Lower leg skin (tissue), 4 donors: ENCODE measurements at regions not wholly inside any gene's neighbourhood (a gene's known extent, or its start where the extent isn't known, plus 50 kb on each side); places are given as distances from the start of the nearest gene placed in this dataset.

ENCODE experiments used
- DNase-seq, 2 donors: peaks; one replicate each; pipeline ENCODE4 v3.0.0-alpha.2; 2019; ENCODE audit warnings: low spot score in 2 of 2
- H3K4me3 ChIP-seq: fragments of 200-600 bp; sonication (generic); 2 replicates; pipeline ENCODE4 v1.5.1; 2017; ENCODE audit warnings: mild to moderate bottlenecking, low read depth; ENCODE audit not compliant: poor library complexity, severe bottlenecking
- CTCF ChIP-seq, 3 donors: fragments of 450-650 bp; IDR thresholded peaks; one replicate each; pipeline ENCODE4 v1.5.1; 2016; ENCODE audit warnings: antibody characterized with exemption in 3 of 3, mild to moderate bottlenecking in 3 of 3, moderate library complexity in 2 of 3
- POLR2A ChIP-seq, 2 donors: fragments of 450-650 bp; IDR thresholded peaks; one replicate each; pipeline ENCODE4 v1.6.1; 2016 to 2017; ENCODE audit warnings: antibody characterized with exemption in 2 of 2, mild to moderate bottlenecking in 1 of 2, moderate library complexity in 1 of 2
- WGBS, 2 donors: methylation state at CpG; one replicate each; pipeline ENCODE4 v1.1.5; 2018; 5-methylcytosine and 5-hydroxymethylcytosine counted together
- intact Hi-C: fragments of 100-400 bp; cut with DNase I; formaldehyde crosslinking; loops from one replicate; pipeline ENCODE4 v1.15.0; 2023; ENCODE audit warnings: low total_unique reads

- no peak overlapping the region for H3K4me3 ChIP-seq
- TF ChIP-seq POLR2A (IDR thresholded peaks at IDR 0.05) (no peak), CTCF (IDR thresholded peaks at IDR 0.05) (no peak)
- intact Hi-C loops, result loop anchor here (5.0 kb wide), 1 partner anchor 218 kb away; no protein-coding TSS in a partner anchor
- DNase-seq, result no peak
These were observed 51.6 kb upstream of the FHIP2A start for GRCh38 chr10:114770009-114770408.

GRCh38 chr10:114771157-114771556 is 50.4 kb upstream of the FHIP2A start:
- intact Hi-C loops, result loop anchor here (5.0 kb wide), 1 partner anchor 219 kb away; no protein-coding TSS in a partner anchor
- WGBS, 2 donors, result 97% methylated on average over 1 of the region's 1 CpG
- no peak for DNase-seq
- H3K4me3 ChIP-seq, result no peak overlapping the region
- TF ChIP-seq CTCF (IDR thresholded peaks at IDR 0.05) (no peak), POLR2A (IDR thresholded peaks at IDR 0.05) (no peak)

GRCh38 chr10:114771749-114772148 is 49.8 kb upstream of the FHIP2A start:
- DNase-seq, result no peak
- intact Hi-C loops, result loop anchor here (5.0 kb wide), 1 partner anchor 219 kb away; no protein-coding TSS in a partner anchor
- no peak for TF ChIP-seq POLR2A (IDR thresholded peaks at IDR 0.05)
- no peak for TF ChIP-seq CTCF (IDR thresholded peaks at IDR 0.05)
- H3K4me3 ChIP-seq, result no peak overlapping the region
